ENCODE measurements at regions not wholly inside any gene's neighbourhood (a gene's known extent, or its start where the extent isn't known, plus 50 kb on each side); places are given as distances from the start of the nearest gene placed in this dataset.

- TF ChIP-seq POLR2A (IDR thresholded peaks at IDR 0.05; ENCODE audit: extremely low read depth, insufficient read length) = no peak
- TF ChIP-seq MYC (IDR thresholded peaks at IDR 0.05; ENCODE audit: low read depth, low read length) = no peak
- TF ChIP-seq MAX (IDR thresholded peaks at IDR 0.05; ENCODE audit: low read depth, low read length) = no peak
- TF ChIP-seq CTCF (IDR thresholded peaks at IDR 0.05; ENCODE audit: low read depth, low read length) = no peak
- no peak overlapping the region for H3K4me3 ChIP-seq (ENCODE audit: low read depth, low read length)
- DNase-seq (ENCODE audit: low read depth) = no peak
Observed at GRCh38 chr3:135869439-135870105, 96.0 kb upstream of the PPP2R3A start.

- DNase-seq (ENCODE audit: low read depth) = no peak
- no peak overlapping the region for H3K4me3 ChIP-seq (ENCODE audit: low read depth, low read length)
- no peak for TF ChIP-seq MAX (IDR thresholded peaks at IDR 0.05; ENCODE audit: low read depth, low read length)
- no peak for TF ChIP-seq MYC (IDR thresholded peaks at IDR 0.05; ENCODE audit: low read depth, low read length)
- no peak for TF ChIP-seq POLR2A (IDR thresholded peaks at IDR 0.05; ENCODE audit: extremely low read depth, insufficient read length)
- TF ChIP-seq CTCF (IDR thresholded peaks at IDR 0.05; ENCODE audit: low read depth, low read length) = no peak
Observed at GRCh38 chr3:135871311-135871710, 94.2 kb upstream of the PPP2R3A start.

- H3K4me3 ChIP-seq (ENCODE audit: low read depth, low read length) = no peak overlapping the region
Observed at GRCh38 chr3:135874035-135874434, 91.5 kb upstream of the PPP2R3A start.

GRCh38 chr3:135878501-135878900, 87.0 kb upstream of the PPP2R3A start:
- no peak overlapping the region for H3K4me3 ChIP-seq (ENCODE audit: low read depth, low read length)
- DNase-seq (ENCODE audit: low read depth) = no peak
- TF ChIP-seq POLR2A (IDR thresholded peaks at IDR 0.05; ENCODE audit: extremely low read depth, insufficient read length) (no peak), MYC (IDR thresholded peaks at IDR 0.05; ENCODE audit: low read depth, low read length) (no peak), MAX (IDR thresholded peaks at IDR 0.05; ENCODE audit: low read depth, low read length) (no peak), CTCF (IDR thresholded peaks at IDR 0.05; ENCODE audit: low read depth, low read length) (no peak)

More at GRCh38 chr3:135874035-135874434, 91.5 kb upstream of the PPP2R3A start:
- no peak for DNase-seq (ENCODE audit: low read depth)
- no peak for TF ChIP-seq CTCF (IDR thresholded peaks at IDR 0.05; ENCODE audit: low read depth, low read length)
- TF ChIP-seq MAX (IDR thresholded peaks at IDR 0.05; ENCODE audit: low read depth, low read length) = no peak
- no peak for TF ChIP-seq MYC (IDR thresholded peaks at IDR 0.05; ENCODE audit: low read depth, low read length)
- TF ChIP-seq POLR2A (IDR thresholded peaks at IDR 0.05; ENCODE audit: extremely low read depth, insufficient read length) = no peak

GRCh38 chr3:135885885-135886284, 79.6 kb upstream of the PPP2R3A start:
- no peak for DNase-seq (ENCODE audit: low read depth)
- H3K4me3 ChIP-seq (ENCODE audit: low read depth, low read length) = no peak overlapping the region

More at GRCh38 chr3:135885885-135886284, 79.6 kb upstream of the PPP2R3A start:
- no peak for TF ChIP-seq CTCF (IDR thresholded peaks at IDR 0.05; ENCODE audit: low read depth, low read length)
- no peak for TF ChIP-seq POLR2A (IDR thresholded peaks at IDR 0.05; ENCODE audit: extremely low read depth, insufficient read length)
- TF ChIP-seq MYC (IDR thresholded peaks at IDR 0.05; ENCODE audit: low read depth, low read length) = no peak
- no peak for TF ChIP-seq MAX (IDR thresholded peaks at IDR 0.05; ENCODE audit: low read depth, low read length)
